ENCODE measurements at regions not wholly inside any gene's neighbourhood (a gene's known extent, or its start where the extent isn't known, plus 50 kb on each side); places are given as distances from the start of the nearest gene placed in this dataset.

DNA sequence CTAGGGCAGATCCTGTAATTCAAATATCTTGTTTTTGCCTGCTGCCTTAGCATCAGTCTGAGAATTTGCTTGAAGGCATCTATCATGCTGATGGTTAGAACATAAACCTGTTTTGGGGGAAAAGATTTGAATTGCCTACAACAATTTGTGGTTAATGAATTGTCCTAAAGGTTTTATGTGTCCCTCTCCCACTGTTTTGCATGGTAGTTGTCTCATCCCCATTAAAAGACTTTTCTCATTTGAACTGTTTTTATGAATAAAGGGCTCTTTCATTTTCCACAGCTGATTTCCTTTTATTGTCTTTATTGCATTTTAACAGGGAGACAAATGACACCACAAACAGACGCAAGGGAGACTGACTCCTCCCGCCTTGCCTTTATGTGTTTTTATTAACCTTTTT is 275.6 kb downstream of the PIK3C3 start:
- TF ChIP-seq, protein P1, sequence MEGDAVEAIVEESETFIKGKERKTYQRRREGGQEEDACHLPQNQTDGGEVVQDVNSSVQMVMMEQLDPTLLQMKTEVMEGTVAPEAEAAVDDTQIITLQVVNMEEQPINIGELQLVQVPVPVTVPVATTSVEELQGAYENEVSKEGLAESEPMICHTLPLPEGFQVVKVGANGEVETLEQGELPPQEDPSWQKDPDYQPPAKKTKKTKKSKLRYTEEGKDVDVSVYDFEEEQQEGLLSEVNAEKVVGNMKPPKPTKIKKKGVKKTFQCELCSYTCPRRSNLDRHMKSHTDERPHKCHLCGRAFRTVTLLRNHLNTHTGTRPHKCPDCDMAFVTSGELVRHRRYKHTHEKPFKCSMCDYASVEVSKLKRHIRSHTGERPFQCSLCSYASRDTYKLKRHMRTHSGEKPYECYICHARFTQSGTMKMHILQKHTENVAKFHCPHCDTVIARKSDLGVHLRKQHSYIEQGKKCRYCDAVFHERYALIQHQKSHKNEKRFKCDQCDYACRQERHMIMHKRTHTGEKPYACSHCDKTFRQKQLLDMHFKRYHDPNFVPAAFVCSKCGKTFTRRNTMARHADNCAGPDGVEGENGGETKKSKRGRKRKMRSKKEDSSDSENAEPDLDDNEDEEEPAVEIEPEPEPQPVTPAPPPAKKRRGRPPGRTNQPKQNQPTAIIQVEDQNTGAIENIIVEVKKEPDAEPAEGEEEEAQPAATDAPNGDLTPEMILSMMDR (IDR thresholded peaks at IDR 0.05): no peak
- no peak for TF ChIP-seq POLR2A (IDR thresholded peaks at IDR 0.05)

Measured in testis (tissue), 2 donors.